ENCODE measurements at regions not wholly inside any gene's neighbourhood (a gene's known extent, or its start where the extent isn't known, plus 50 kb on each side); places are given as distances from the start of the nearest gene placed in this dataset.
A peak's percentile ranks its signal among the peaks of the same experiment; 100 is the strongest.

DNA sequence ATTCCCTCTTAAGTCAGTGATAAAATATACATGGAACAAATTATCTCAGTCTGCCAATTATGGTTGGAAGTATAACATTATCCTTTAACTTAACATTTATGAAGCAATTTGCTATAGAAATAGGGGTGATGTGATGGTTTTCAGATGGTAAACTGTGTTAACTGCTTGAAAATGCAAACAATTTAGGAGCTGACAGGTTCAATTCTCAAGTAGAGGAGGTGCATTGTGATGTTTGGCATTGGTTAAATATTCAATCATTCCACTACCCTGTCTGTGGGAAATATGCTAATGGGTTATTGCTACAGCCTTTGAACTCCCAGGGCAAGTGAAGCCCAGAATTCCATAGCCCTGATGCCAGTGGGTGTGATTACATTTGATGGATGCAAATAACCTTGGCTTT, 243.4 kb upstream of the GK2 start:
- DNase-seq = no peak
- Histone ChIP-seq H3K27ac (ENCODE audit: insufficient read depth, low read length) (peak overlapping the region; percentile 97; the same call in 1 of the 2 replicates), H3K56ac (ENCODE audit: extremely low read depth, insufficient read depth, low read length) (0 out of 2 replicates have a peak overlapping the region, but pooled peaks have one; percentile 1), H3K4me3 (ENCODE audit: insufficient read depth, low read depth, low read length) (no peak overlapping the region), H3K4ac (ENCODE audit: low read depth, low read length) (peak overlapping the region; percentile 71), H2BK15ac (ENCODE audit: low read depth, low read length) (no peak overlapping the region), H3K4me2 (ENCODE audit: low read depth, low read length) (peak overlapping the region; percentile 48), H3K14ac (replicated peaks; ENCODE audit: low read depth, low read length) (0 out of 2 replicates have a peak overlapping the region, but pooled peaks have one; percentile 32), H2AK9ac (replicated peaks; ENCODE audit: low read depth, low read length, poor library complexity) (no peak overlapping the region), H2AFZ (replicated peaks; ENCODE audit: low read length, poor library complexity) (no peak overlapping the region), H3K9me1 (ENCODE audit: insufficient read depth, low read length) (no peaks in the 10 kb centered on the region), H3K18ac (ENCODE audit: low read depth, low read length) (peak overlapping the region; percentile 87), H3K9me3 (ENCODE audit: control insufficient read depth, insufficient read depth, low read length) (no peaks in the 10 kb centered on the region), H3K36me3 (ENCODE audit: control insufficient read depth, insufficient read depth, low read length) (no peaks in the 10 kb centered on the region), H2BK120ac (ENCODE audit: low read depth, low read length) (peak overlapping the region; percentile 65; the same call in 1 of the 2 replicates), H4K20me1 (ENCODE audit: insufficient read depth, low read length) (no peaks in the 10 kb centered on the region), H4K5ac (ENCODE audit: low read depth, low read length) (peak overlapping the region; percentile 81), H3K4me1 (ENCODE audit: control insufficient read depth, insufficient read depth, low read length) (peaks cover 2% of the 10 kb centered on the region), H3K79me1 (ENCODE audit: low read depth in 1 of 2, low read length in 2 of 2) (no peaks in the 10 kb centered on the region), H3K27me3 (ENCODE audit: control insufficient read depth, insufficient read depth, low read length) (no peaks in the 10 kb centered on the region), H2BK20ac (ENCODE audit: low read depth, low read length) (peak overlapping the region; percentile 61), H4K91ac (ENCODE audit: insufficient read depth, low read depth, low read length) (no peak overlapping the region), H3K9ac (ENCODE audit: low read depth, low read length) (no peak overlapping the region), H4K8ac (ENCODE audit: low read depth in 2 of 2, low read length in 2 of 2) (0 out of 4 replicates have a peak overlapping the region, but pooled peaks of 1 of the 2 experiments have one; percentile 42), H2BK5ac (ENCODE audit: low read depth, low read length, poor library complexity, severe bottlenecking) (peak overlapping the region; percentile 67), H2AK5ac (ENCODE audit: low read depth, low read length) (no peak overlapping the region), H3K23ac (ENCODE audit: low read depth, low read length) (no peak overlapping the region)
- POLR2A ChIA-PET (ENCODE audit: unreplicated experiment) = no interaction called here
- dilution Hi-C loops (cut with HindIII; ENCODE audit: low sequenced_read_pairs, unreplicated experiment) = no loop called here
- peak; percentile 3 for ATAC-seq (ENCODE audit: low read depth)
- TF ChIP-seq POLR2A (IDR thresholded peaks at IDR 0.05; ENCODE audit: low read depth, low read length) (no peak), RCOR1 (IDR thresholded peaks at IDR 0.05; ENCODE audit: insufficient replicate concordance, low read length) (no peak)
- TF ChIP-seq, protein P1, sequence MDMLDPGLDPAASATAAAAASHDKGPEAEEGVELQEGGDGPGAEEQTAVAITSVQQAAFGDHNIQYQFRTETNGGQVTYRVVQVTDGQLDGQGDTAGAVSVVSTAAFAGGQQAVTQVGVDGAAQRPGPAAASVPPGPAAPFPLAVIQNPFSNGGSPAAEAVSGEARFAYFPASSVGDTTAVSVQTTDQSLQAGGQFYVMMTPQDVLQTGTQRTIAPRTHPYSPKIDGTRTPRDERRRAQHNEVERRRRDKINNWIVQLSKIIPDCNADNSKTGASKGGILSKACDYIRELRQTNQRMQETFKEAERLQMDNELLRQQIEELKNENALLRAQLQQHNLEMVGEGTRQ (IDR thresholded peaks at IDR 0.05; ENCODE audit: low read depth, low read length) = no peak
- CTCF ChIA-PET = no interaction called here
- in situ Hi-C loops (cut with MboI; ENCODE audit: low sequenced_read_pairs) = no loop called here
- no TSS peak for BruUV-seq (replicated peaks)
- intact Hi-C loops (cut with micrococcal nuclease) = loop anchor here (2.0 to 10.0 kb wide), 3 partner anchors 359 to 533 kb away; partner anchors contain the start of gene ANTXR2

Data from IMR-90 (cell line).